GM23338 (cell line): ENCODE measurements at regions not wholly inside any gene's neighbourhood (a gene's known extent, or its start where the extent isn't known, plus 50 kb on each side); places are given as distances from the start of the nearest gene placed in this dataset.

Experiments
- ATAC-seq: fragments of 200-7000 bp; cut with Tn5 transposase; 3 replicates; pipeline ENCODE4 v1.9.1; 2020
- DNase-seq: peaks from one replicate; pipeline ENCODE4 v3.0.0-alpha.2; 2015; ENCODE audit warnings: low spot score
- H2AFZ ChIP-seq: fragments of 200-600 bp; sonication (generic); 2 replicates; pipeline ENCODE4 v1.8.0; 2016; ENCODE audit warnings: antibody characterized with exemption, mild to moderate bottlenecking, moderate library complexity
- H3F3A ChIP-seq: fragments of 200-600 bp; sonication (generic); replicated peaks from 2 replicates; pipeline ENCODE4 v1.8.0; 2017; ENCODE audit warnings: antibody characterized with exemption, mixed run types, low read depth
- H3K27ac ChIP-seq: fragments of 200-600 bp; sonication (generic); 2 replicates; pipeline ENCODE4 v1.6.1; 2016; ENCODE audit warnings: low read depth
- H3K27me3 ChIP-seq: fragments of 200-600 bp; sonication (generic); 2 replicates; pipeline ENCODE4 v1.8.0; 2016; ENCODE audit warnings: mild to moderate bottlenecking, mixed run types, moderate library complexity; ENCODE audit not compliant: insufficient read depth
- H3K36me3 ChIP-seq: fragments of 200-600 bp; sonication (generic); 2 replicates; pipeline ENCODE4 v1.8.0; 2016; ENCODE audit warnings: mild to moderate bottlenecking; ENCODE audit not compliant: insufficient read depth
- H3K4me1 ChIP-seq: fragments of 200-600 bp; sonication (generic); 2 replicates; pipeline ENCODE4 v1.8.0; 2016; ENCODE audit warnings: mild to moderate bottlenecking, moderate library complexity; ENCODE audit not compliant: insufficient read depth
- H3K4me2 ChIP-seq: fragments of 200-600 bp; sonication (generic); 2 replicates; pipeline ENCODE4 v1.7.1; 2017; ENCODE audit warnings: mixed run types
- H3K4me3 ChIP-seq: fragments of 200-600 bp; sonication (generic); 2 replicates; pipeline ENCODE4 v1.6.1; 2016; ENCODE audit warnings: mixed run types
- H3K79me2 ChIP-seq: fragments of 200-600 bp; sonication (generic); replicated peaks from 2 replicates; pipeline ENCODE4 v1.8.0; 2017; ENCODE audit warnings: mild to moderate bottlenecking; ENCODE audit not compliant: insufficient read depth
- H3K9me2 ChIP-seq: fragments of 200-600 bp; sonication (generic); 2 replicates; pipeline ENCODE4 v1.8.0; 2017; ENCODE audit not compliant: insufficient read depth
- H4K20me1 ChIP-seq: fragments of 200-600 bp; sonication (generic); replicated peaks from 2 replicates; pipeline ENCODE4 v1.8.0; 2017; ENCODE audit warnings: mild to moderate bottlenecking; ENCODE audit not compliant: insufficient read depth
- H3K27ac Mint-ChIP-seq: 2 replicates; pipeline ENCODE4 v1.8.0; 2020; ENCODE audit warnings: inconsistent platforms, mild to moderate bottlenecking, moderate library complexity, mixed read lengths
- H3K27me3 Mint-ChIP-seq: 3 replicates; pipeline ENCODE4 v1.8.0; 2022; ENCODE audit warnings: low read depth, mild to moderate bottlenecking, moderate library complexity, mixed read lengths, inconsistent platforms; ENCODE audit not compliant: insufficient read depth, poor library complexity
- H3K36me3 Mint-ChIP-seq: 3 replicates; pipeline ENCODE4 v1.8.0; 2021; ENCODE audit warnings: low read depth, mild to moderate bottlenecking, inconsistent platforms, moderate library complexity, mixed read lengths
- H3K4me1 Mint-ChIP-seq: 3 replicates; pipeline ENCODE4 v1.8.0; 2020; ENCODE audit warnings: mild to moderate bottlenecking, inconsistent platforms, mixed read lengths
- H3K4me3 Mint-ChIP-seq: 3 replicates; pipeline ENCODE4 v1.8.0; 2021; ENCODE audit warnings: moderate library complexity, mild to moderate bottlenecking, inconsistent platforms, mixed read lengths
- H3K9me3 Mint-ChIP-seq: 3 replicates; pipeline ENCODE4 v1.8.0; 2020; ENCODE audit warnings: moderate library complexity, mild to moderate bottlenecking, inconsistent platforms, mixed read lengths
- CREB1 ChIP-seq: fragments of 250-450 bp; sonication (Bioruptor Pico); IDR thresholded peaks from 2 replicates; pipeline ENCODE4 v1.5.0; 2020; ENCODE audit warnings: low read depth, mild to moderate bottlenecking, moderate library complexity
- ETS1 ChIP-seq: IDR thresholded peaks from 2 replicates; pipeline ENCODE4 v1.6.1; 2016; ENCODE audit warnings: antibody characterized with exemption
- EZH2 ChIP-seq: fragments of 200-600 bp; sonication (generic); IDR thresholded peaks from one replicate; pipeline ENCODE4 v1.8.0; 2017; ENCODE audit warnings: antibody characterized with exemption, mild to moderate bottlenecking, low read depth; ENCODE audit not compliant: unreplicated experiment
- JUNB ChIP-seq: IDR thresholded peaks from one replicate; pipeline ENCODE4 v1.6.1; 2016; ENCODE audit warnings: antibody characterized with exemption; ENCODE audit not compliant: unreplicated experiment
- NANOG ChIP-seq: IDR thresholded peaks from 2 replicates; pipeline ENCODE4 v1.6.1; 2016; ENCODE audit warnings: antibody characterized with exemption, borderline replicate concordance
- STAT1 ChIP-seq: IDR thresholded peaks from one replicate; pipeline ENCODE4 v1.6.1; 2016; ENCODE audit warnings: antibody characterized with exemption; ENCODE audit not compliant: unreplicated experiment
- ZNF114 ChIP-seq: fragments of 250-450 bp; sonication (Bioruptor Pico); IDR thresholded peaks from 2 replicates; pipeline ENCODE4 v1.5.0; 2020; ENCODE audit warnings: mild to moderate bottlenecking, moderate library complexity
- ZNF331 ChIP-seq: fragments of 250-450 bp; sonication (Bioruptor Pico); IDR thresholded peaks from 2 replicates; pipeline ENCODE4 v1.5.0; 2020; ENCODE audit warnings: low read depth, mild to moderate bottlenecking, moderate library complexity
- ZNF462 ChIP-seq: fragments of 250-450 bp; sonication (Bioruptor Pico); IDR thresholded peaks from 2 replicates; pipeline ENCODE4 v1.5.0; 2020; ENCODE audit warnings: mild to moderate bottlenecking, moderate library complexity

- TF ChIP-seq ZNF462 (CRISPR knock-in tag) (no peak), ZNF331 (no peak), CREB1 (CRISPR knock-in tag) (no peak), JUNB (no peak), ETS1 (no peak)
These were observed 349.7 kb downstream of the PTEN start (continued) for GRCh38 chr10:88213065-88213605.

- Mint-ChIP-seq H3K4me3 (no peak overlapping the region), H3K9me3 (no peaks in the 10 kb centered on the region), H3K27me3 (no peaks in the 10 kb centered on the region), H3K36me3 (no peaks in the 10 kb centered on the region), H3K27ac (no peak overlapping the region), H3K4me1 (peaks cover 3% of the 10 kb centered on the region; the same call in 2 of the 3 replicates)
- DNase-seq: no peak
- no peak overlapping the region for H2AFZ ChIP-seq
- no peak overlapping the region for H3K4me2 ChIP-seq
- H3K27me3 ChIP-seq: no peaks in the 10 kb centered on the region
- H3F3A ChIP-seq: no peaks in the 10 kb centered on the region
- H3K4me3 ChIP-seq: no peak overlapping the region
- no peak for ATAC-seq
- no peaks in the 10 kb centered on the region for H4K20me1 ChIP-seq
- no peaks in the 10 kb centered on the region for H3K4me1 ChIP-seq
- H3K79me2 ChIP-seq: no peaks in the 10 kb centered on the region
- no peaks in the 10 kb centered on the region for H3K36me3 ChIP-seq
- peaks cover 12% of the 10 kb centered on the region; the same call in 1 of the 2 replicates for H3K9me2 ChIP-seq
- H3K27ac ChIP-seq: no peak overlapping the region
- TF ChIP-seq EZH2 (no peak), NANOG (no peak), STAT1 (no peak), ZNF114 (CRISPR knock-in tag) (no peak), JUNB (no peak), ZNF462 (CRISPR knock-in tag) (no peak), CREB1 (CRISPR knock-in tag) (no peak)
These were observed 353.6 kb downstream of the PTEN start for GRCh38 chr10:88216976-88217375.
